WTC11 (cell line): ENCODE measurements at regions not wholly inside any gene's neighbourhood (a gene's known extent, or its start where the extent isn't known, plus 50 kb on each side); places are given as distances from the start of the nearest gene placed in this dataset.

Experiments
- ATAC-seq: fragments of 200-7000 bp; cut with Tn5 transposase; 2 replicates; pipeline ENCODE4 v1.10.0; 2021; ENCODE audit warnings: mild to moderate bottlenecking, moderate library complexity
- CTCF ChIA-PET: fragments of 300-600 bp; sonication (Branson Sonifier 250); formaldehyde crosslinking; loops from one replicate; lab custom pipeline; 2021; ENCODE audit warnings: antibody characterized with exemption; lab: Charles Lee
- POLR2A ChIA-PET: fragments of 350-600 bp; sonication (Branson Sonifier 250); formaldehyde crosslinking; loops from one replicate; lab custom pipeline; 2021; ENCODE audit warnings: antibody characterized with exemption; lab: Charles Lee
- DNase-seq: peaks from one replicate; pipeline ENCODE4 v3.0.0; 2021; ENCODE audit warnings: low spot score
- H3K27ac Mint-ChIP-seq: 2 replicates; pipeline ENCODE4 v1.8.0; 2021; ENCODE audit warnings: mixed read lengths
- H3K27me3 Mint-ChIP-seq: 2 replicates; pipeline ENCODE4 v1.8.0; 2021; ENCODE audit warnings: low read depth, mild to moderate bottlenecking, moderate library complexity, mixed read lengths
- H3K36me3 Mint-ChIP-seq: 2 replicates; pipeline ENCODE4 v1.8.0; 2021; ENCODE audit warnings: mixed read lengths
- H3K4me1 Mint-ChIP-seq: 2 replicates; pipeline ENCODE4 v1.8.0; 2022; ENCODE audit warnings: mixed read lengths
- H3K4me3 Mint-ChIP-seq: 2 replicates; pipeline ENCODE4 v1.8.0; 2021; ENCODE audit warnings: mild to moderate bottlenecking, moderate library complexity, mixed read lengths
- H3K9me3 Mint-ChIP-seq: 2 replicates; pipeline ENCODE4 v1.8.0; 2021; ENCODE audit warnings: mixed read lengths
- ATF1 ChIP-seq: sonication (generic); formaldehyde crosslinking; IDR thresholded peaks from 2 replicates; pipeline ENCODE4 v1.8.1; 2023; ENCODE audit warnings: mild to moderate bottlenecking, moderate library complexity, missing genetic modification reagents
- CBFB ChIP-seq: sonication (generic); formaldehyde crosslinking; IDR thresholded peaks from 2 replicates; pipeline ENCODE4 v1.8.1; 2022; ENCODE audit warnings: mild to moderate bottlenecking, low read depth, missing genetic modification reagents
- ELF4 ChIP-seq: sonication (generic); formaldehyde crosslinking; IDR thresholded peaks from 2 replicates; pipeline ENCODE4 v1.8.1; 2022; ENCODE audit warnings: low read depth, mild to moderate bottlenecking, moderate library complexity, missing genetic modification reagents
- FOXK1 ChIP-seq: sonication (generic); formaldehyde crosslinking; IDR thresholded peaks from 2 replicates; pipeline ENCODE4 v1.8.0; 2022; ENCODE audit warnings: mild to moderate bottlenecking, moderate library complexity, missing genetic modification reagents
- GABPB1 ChIP-seq: sonication (generic); formaldehyde crosslinking; IDR thresholded peaks from 2 replicates; pipeline ENCODE4 v1.8.1; 2023; ENCODE audit warnings: mild to moderate bottlenecking, missing genetic modification reagents
- HMGA2 ChIP-seq: fragments of 250-450 bp; sonication (Bioruptor Pico); IDR thresholded peaks from 2 replicates; pipeline ENCODE4 v1.4.0; 2021; ENCODE audit warnings: mild to moderate bottlenecking, moderate library complexity
- JAZF1 ChIP-seq: fragments of 250-450 bp; sonication (Bioruptor Pico); IDR thresholded peaks from 2 replicates; pipeline ENCODE4 v1.9.0; 2021; ENCODE audit warnings: moderate library complexity, mild to moderate bottlenecking, inconsistent platforms
- JUN ChIP-seq: sonication (generic); formaldehyde crosslinking; IDR thresholded peaks from 2 replicates; pipeline ENCODE4 v1.8.0; 2023; ENCODE audit warnings: mild to moderate bottlenecking, missing genetic modification reagents
- MYBL2 ChIP-seq: sonication (generic); formaldehyde crosslinking; IDR thresholded peaks from 2 replicates; pipeline ENCODE4 v1.8.1; 2023; ENCODE audit warnings: mild to moderate bottlenecking, moderate library complexity, missing genetic modification reagents
- NFYB ChIP-seq: sonication (generic); formaldehyde crosslinking; conservative IDR thresholded peaks from 2 replicates; pipeline ENCODE4 v1.8.0; 2022; ENCODE audit warnings: low read depth, missing genetic modification reagents
- OVOL2 ChIP-seq: fragments of 250-450 bp; sonication (Bioruptor Pico); IDR thresholded peaks from 2 replicates; pipeline ENCODE4 v1.9.0; 2021; ENCODE audit warnings: mild to moderate bottlenecking, borderline replicate concordance
- ZNF138 ChIP-seq: sonication (generic); formaldehyde crosslinking; conservative IDR thresholded peaks from 2 replicates; pipeline ENCODE4 v1.8.1; 2022; ENCODE audit warnings: mild to moderate bottlenecking, moderate library complexity, missing genetic modification reagents
- ZNF219 ChIP-seq: sonication (generic); formaldehyde crosslinking; IDR thresholded peaks from 2 replicates; pipeline ENCODE4 v1.8.0; 2023; ENCODE audit warnings: missing genetic modification reagents, mild to moderate bottlenecking, borderline replicate concordance
- ZNF416 ChIP-seq: fragments of 250-450 bp; sonication (Bioruptor Pico); IDR thresholded peaks from 2 replicates; pipeline ENCODE4 v1.9.0; 2021; ENCODE audit warnings: mild to moderate bottlenecking, inconsistent platforms
- ZNF671 ChIP-seq: fragments of 250-450 bp; sonication (Bioruptor Pico); IDR thresholded peaks from 2 replicates; pipeline ENCODE4 v1.8.0; 2021; ENCODE audit warnings: mild to moderate bottlenecking
- TF ChIP-seq, protein P1 (sequence below): sonication (generic); formaldehyde crosslinking; IDR thresholded peaks from 2 replicates; pipeline ENCODE4 v1.8.1; 2023; ENCODE audit warnings: mild to moderate bottlenecking, missing genetic modification reagents, borderline replicate concordance
- TF ChIP-seq, protein P2 (sequence below): sonication (generic); formaldehyde crosslinking; IDR thresholded peaks from 2 replicates; pipeline ENCODE4 v1.8.0; 2022; ENCODE audit warnings: missing genetic modification reagents
- TF ChIP-seq, protein P3 (sequence below): sonication (generic); formaldehyde crosslinking; IDR thresholded peaks from 2 replicates; pipeline ENCODE4 v1.8.0; 2022; ENCODE audit warnings: mild to moderate bottlenecking, missing genetic modification reagents
- TF ChIP-seq, protein P4 (sequence below): sonication (generic); formaldehyde crosslinking; IDR thresholded peaks from 2 replicates; pipeline ENCODE4 v1.8.1; 2023; ENCODE audit warnings: mild to moderate bottlenecking, moderate library complexity, missing genetic modification reagents
- TF ChIP-seq, protein P5 (sequence below): sonication (generic); formaldehyde crosslinking; conservative IDR thresholded peaks from 2 replicates; pipeline ENCODE4 v1.8.1; 2023; ENCODE audit warnings: mild to moderate bottlenecking, low read depth, missing genetic modification reagents, moderate library complexity
- TF ChIP-seq, protein P6 (sequence below): sonication (generic); formaldehyde crosslinking; IDR thresholded peaks from 2 replicates; pipeline ENCODE4 v1.8.1; 2022; ENCODE audit warnings: mild to moderate bottlenecking, moderate library complexity, missing genetic modification reagents

DNA sequence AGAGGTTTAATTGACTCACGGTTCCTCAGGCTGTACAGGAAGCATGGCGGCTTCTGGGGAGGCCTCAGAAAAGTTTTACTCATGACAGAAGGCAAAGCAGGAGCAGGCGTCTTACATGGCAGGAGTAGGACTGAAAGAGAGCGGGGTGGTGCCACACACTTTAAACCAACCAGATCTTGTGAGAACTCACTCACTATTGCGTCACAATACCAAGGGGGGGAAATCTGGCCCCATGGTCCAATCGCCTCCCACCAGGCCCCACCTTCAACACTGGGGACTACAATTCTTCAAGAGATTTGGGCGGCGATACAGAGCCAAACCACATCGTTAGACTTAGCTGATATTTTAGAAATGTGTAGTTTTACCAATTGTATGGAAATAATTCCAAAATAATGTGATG is 77.6 kb upstream of the SLC4A10 start (continued):
- TF ChIP-seq, protein P1, sequence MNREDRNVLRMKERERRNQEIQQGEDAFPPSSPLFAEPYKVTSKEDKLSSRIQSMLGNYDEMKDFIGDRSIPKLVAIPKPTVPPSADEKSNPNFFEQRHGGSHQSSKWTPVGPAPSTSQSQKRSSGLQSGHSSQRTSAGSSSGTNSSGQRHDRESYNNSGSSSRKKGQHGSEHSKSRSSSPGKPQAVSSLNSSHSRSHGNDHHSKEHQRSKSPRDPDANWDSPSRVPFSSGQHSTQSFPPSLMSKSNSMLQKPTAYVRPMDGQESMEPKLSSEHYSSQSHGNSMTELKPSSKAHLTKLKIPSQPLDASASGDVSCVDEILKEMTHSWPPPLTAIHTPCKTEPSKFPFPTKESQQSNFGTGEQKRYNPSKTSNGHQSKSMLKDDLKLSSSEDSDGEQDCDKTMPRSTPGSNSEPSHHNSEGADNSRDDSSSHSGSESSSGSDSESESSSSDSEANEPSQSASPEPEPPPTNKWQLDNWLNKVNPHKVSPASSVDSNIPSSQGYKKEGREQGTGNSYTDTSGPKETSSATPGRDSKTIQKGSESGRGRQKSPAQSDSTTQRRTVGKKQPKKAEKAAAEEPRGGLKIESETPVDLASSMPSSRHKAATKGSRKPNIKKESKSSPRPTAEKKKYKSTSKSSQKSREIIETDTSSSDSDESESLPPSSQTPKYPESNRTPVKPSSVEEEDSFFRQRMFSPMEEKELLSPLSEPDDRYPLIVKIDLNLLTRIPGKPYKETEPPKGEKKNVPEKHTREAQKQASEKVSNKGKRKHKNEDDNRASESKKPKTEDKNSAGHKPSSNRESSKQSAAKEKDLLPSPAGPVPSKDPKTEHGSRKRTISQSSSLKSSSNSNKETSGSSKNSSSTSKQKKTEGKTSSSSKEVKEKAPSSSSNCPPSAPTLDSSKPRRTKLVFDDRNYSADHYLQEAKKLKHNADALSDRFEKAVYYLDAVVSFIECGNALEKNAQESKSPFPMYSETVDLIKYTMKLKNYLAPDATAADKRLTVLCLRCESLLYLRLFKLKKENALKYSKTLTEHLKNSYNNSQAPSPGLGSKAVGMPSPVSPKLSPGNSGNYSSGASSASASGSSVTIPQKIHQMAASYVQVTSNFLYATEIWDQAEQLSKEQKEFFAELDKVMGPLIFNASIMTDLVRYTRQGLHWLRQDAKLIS, result no peak
- TF ChIP-seq FOXK1 (CRISPR knock-in tag) (no peak), ZNF138 (no peak), NFYB (CRISPR knock-in tag) (no peak)
- TF ChIP-seq, protein P2, sequence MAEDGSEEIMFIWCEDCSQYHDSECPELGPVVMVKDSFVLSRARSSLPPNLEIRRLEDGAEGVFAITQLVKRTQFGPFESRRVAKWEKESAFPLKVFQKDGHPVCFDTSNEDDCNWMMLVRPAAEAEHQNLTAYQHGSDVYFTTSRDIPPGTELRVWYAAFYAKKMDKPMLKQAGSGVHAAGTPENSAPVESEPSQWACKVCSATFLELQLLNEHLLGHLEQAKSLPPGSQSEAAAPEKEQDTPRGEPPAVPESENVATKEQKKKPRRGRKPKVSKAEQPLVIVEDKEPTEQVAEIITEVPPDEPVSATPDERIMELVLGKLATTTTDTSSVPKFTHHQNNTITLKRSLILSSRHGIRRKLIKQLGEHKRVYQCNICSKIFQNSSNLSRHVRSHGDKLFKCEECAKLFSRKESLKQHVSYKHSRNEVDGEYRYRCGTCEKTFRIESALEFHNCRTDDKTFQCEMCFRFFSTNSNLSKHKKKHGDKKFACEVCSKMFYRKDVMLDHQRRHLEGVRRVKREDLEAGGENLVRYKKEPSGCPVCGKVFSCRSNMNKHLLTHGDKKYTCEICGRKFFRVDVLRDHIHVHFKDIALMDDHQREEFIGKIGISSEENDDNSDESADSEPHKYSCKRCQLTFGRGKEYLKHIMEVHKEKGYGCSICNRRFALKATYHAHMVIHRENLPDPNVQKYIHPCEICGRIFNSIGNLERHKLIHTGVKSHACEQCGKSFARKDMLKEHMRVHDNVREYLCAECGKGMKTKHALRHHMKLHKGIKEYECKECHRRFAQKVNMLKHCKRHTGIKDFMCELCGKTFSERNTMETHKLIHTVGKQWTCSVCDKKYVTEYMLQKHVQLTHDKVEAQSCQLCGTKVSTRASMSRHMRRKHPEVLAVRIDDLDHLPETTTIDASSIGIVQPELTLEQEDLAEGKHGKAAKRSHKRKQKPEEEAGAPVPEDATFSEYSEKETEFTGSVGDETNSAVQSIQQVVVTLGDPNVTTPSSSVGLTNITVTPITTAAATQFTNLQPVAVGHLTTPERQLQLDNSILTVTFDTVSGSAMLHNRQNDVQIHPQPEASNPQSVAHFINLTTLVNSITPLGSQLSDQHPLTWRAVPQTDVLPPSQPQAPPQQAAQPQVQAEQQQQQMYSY (CRISPR knock-in tag), result no peak

DNA sequence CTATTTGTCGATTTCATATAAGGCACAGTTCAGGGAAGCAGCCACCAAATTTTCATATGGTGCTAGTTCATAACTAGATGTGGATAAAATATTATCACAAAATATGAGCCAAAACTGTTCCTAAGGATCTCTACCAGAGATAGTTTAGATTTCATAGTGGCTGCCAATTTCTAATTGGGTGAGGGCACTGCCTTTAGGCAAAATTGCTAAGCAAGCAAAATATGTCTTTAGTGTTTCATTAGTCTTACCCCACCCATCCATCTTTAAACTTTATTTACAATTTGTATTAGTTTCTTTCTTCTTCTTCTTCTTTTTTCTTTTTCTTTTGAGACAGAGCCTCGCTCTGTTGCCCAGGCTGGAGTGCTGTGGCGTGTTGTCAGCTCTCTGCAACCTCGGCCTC is 77.1 kb upstream of the SLC4A10 start:
- CTCF ChIA-PET, result no interaction called here
- DNase-seq, result no peak
- no peak for ATAC-seq
- TF ChIP-seq FOXK1 (CRISPR knock-in tag), result no peak
- TF ChIP-seq, protein P3, sequence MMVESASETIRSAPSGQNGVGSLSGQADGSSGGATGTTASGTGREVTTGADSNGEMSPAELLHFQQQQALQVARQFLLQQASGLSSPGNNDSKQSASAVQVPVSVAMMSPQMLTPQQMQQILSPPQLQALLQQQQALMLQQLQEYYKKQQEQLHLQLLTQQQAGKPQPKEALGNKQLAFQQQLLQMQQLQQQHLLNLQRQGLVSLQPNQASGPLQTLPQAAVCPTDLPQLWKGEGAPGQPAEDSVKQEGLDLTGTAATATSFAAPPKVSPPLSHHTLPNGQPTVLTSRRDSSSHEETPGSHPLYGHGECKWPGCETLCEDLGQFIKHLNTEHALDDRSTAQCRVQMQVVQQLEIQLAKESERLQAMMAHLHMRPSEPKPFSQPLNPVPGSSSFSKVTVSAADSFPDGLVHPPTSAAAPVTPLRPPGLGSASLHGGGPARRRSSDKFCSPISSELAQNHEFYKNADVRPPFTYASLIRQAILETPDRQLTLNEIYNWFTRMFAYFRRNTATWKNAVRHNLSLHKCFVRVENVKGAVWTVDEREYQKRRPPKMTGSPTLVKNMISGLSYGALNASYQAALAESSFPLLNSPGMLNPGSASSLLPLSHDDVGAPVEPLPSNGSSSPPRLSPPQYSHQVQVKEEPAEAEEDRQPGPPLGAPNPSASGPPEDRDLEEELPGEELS, result no peak
- no peak for TF ChIP-seq ZNF219 (CRISPR knock-in tag)
- TF ChIP-seq, protein P4, sequence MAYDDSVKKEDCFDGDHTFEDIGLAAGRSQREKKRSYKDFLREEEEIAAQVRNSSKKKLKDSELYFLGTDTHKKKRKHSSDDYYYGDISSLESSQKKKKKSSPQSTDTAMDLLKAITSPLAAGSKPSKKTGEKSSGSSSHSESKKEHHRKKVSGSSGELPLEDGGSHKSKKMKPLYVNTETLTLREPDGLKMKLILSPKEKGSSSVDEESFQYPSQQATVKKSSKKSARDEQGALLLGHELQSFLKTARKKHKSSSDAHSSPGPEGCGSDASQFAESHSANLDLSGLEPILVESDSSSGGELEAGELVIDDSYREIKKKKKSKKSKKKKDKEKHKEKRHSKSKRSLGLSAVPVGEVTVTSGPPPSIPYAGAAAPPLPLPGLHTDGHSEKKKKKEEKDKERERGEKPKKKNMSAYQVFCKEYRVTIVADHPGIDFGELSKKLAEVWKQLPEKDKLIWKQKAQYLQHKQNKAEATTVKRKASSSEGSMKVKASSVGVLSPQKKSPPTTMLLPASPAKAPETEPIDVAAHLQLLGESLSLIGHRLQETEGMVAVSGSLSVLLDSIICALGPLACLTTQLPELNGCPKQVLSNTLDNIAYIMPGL, result no peak
- TF ChIP-seq ZNF671 (CRISPR knock-in tag), result no peak
- TF ChIP-seq GABPB1 (CRISPR knock-in tag), result no peak
- TF ChIP-seq, protein P5, sequence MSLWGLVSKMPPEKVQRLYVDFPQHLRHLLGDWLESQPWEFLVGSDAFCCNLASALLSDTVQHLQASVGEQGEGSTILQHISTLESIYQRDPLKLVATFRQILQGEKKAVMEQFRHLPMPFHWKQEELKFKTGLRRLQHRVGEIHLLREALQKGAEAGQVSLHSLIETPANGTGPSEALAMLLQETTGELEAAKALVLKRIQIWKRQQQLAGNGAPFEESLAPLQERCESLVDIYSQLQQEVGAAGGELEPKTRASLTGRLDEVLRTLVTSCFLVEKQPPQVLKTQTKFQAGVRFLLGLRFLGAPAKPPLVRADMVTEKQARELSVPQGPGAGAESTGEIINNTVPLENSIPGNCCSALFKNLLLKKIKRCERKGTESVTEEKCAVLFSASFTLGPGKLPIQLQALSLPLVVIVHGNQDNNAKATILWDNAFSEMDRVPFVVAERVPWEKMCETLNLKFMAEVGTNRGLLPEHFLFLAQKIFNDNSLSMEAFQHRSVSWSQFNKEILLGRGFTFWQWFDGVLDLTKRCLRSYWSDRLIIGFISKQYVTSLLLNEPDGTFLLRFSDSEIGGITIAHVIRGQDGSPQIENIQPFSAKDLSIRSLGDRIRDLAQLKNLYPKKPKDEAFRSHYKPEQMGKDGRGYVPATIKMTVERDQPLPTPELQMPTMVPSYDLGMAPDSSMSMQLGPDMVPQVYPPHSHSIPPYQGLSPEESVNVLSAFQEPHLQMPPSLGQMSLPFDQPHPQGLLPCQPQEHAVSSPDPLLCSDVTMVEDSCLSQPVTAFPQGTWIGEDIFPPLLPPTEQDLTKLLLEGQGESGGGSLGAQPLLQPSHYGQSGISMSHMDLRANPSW (CRISPR knock-in tag), result no peak
- TF ChIP-seq, protein P6, sequence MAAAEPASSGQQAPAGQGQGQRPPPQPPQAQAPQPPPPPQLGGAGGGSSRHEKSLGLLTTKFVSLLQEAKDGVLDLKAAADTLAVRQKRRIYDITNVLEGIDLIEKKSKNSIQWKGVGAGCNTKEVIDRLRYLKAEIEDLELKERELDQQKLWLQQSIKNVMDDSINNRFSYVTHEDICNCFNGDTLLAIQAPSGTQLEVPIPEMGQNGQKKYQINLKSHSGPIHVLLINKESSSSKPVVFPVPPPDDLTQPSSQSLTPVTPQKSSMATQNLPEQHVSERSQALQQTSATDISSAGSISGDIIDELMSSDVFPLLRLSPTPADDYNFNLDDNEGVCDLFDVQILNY (CRISPR knock-in tag), result no peak
- no peak for TF ChIP-seq JUN (CRISPR knock-in tag)
- no peak for TF ChIP-seq ZNF416 (CRISPR knock-in tag)
- no peak for TF ChIP-seq ELF4
- no peak for TF ChIP-seq CBFB (CRISPR knock-in tag)
- no peak for TF ChIP-seq JAZF1 (CRISPR knock-in tag)
- no peak for TF ChIP-seq HMGA2 (CRISPR knock-in tag)
- TF ChIP-seq MYBL2 (CRISPR knock-in tag), result no peak
- no peak for TF ChIP-seq OVOL2
- no peak for TF ChIP-seq ATF1 (CRISPR knock-in tag)

More for the DNA sequence above, 77.1 kb upstream of the SLC4A10 start:
- POLR2A ChIA-PET, result no interaction called here
- no peaks in the 10 kb centered on the region for H3K4me1 Mint-ChIP-seq
- H3K27me3 Mint-ChIP-seq, result no peaks in the 10 kb centered on the region
- no peak overlapping the region for H3K27ac Mint-ChIP-seq
- H3K4me3 Mint-ChIP-seq, result no peak overlapping the region
- H3K9me3 Mint-ChIP-seq, result no peaks in the 10 kb centered on the region
- no peaks in the 10 kb centered on the region for H3K36me3 Mint-ChIP-seq
